H1 (cell line): ENCODE measurements at regions not wholly inside any gene's neighbourhood (a gene's known extent, or its start where the extent isn't known, plus 50 kb on each side); places are given as distances from the start of the nearest gene placed in this dataset.

Experiments used
- CTCF ChIA-PET: fragments of 300-600 bp; sonication (Branson Sonifier 250); formaldehyde crosslinking; loops from one replicate; lab custom pipeline; 2021; ENCODE audit not compliant: partially characterized antibody; lab: Charles Lee
- POLR2A ChIA-PET: fragments of 300-600 bp; sonication (Branson Sonifier 250); formaldehyde crosslinking; loops from one replicate; lab custom pipeline; 2021; ENCODE audit warnings: inconsistent platforms; ENCODE audit not compliant: partially characterized antibody; lab: Charles Lee
- DNase-seq, 2 experiments: peaks; one replicate each; pipeline versions ENCODE4 v3.0.0 to v3.0.0-alpha.2; 2010 to 2022; ENCODE audit warnings: low spot score in 2 of 2, low read depth in 1 of 2, mixed read lengths in 1 of 2
- FAIRE-seq: peaks from 2 replicates; lab custom pipeline; 2011; peaks lifted over from hg19 to GRCh38; lab: Jason Lieb, UNC
- H2AFZ ChIP-seq: 2 replicates; pipeline ENCODE4 v1.8.1; 2012; ENCODE audit warnings: low read length, inconsistent platforms
- H2AK5ac ChIP-seq: 2 replicates; pipeline ENCODE4 v1.6.1; 2013; ENCODE audit warnings: low read depth, low read length
- H2BK120ac ChIP-seq: replicated peaks from 2 replicates; pipeline ENCODE3; 2013; ENCODE audit warnings: low read depth, low read length, inconsistent platforms
- H2BK12ac ChIP-seq: 2 replicates; pipeline ENCODE4 v1.6.1; 2013; ENCODE audit warnings: low read depth, low read length
- H2BK15ac ChIP-seq: 2 replicates; pipeline ENCODE4 v1.6.1; 2013; ENCODE audit warnings: low read length
- H2BK20ac ChIP-seq: 2 replicates; pipeline ENCODE4 v1.6.1; 2013; ENCODE audit warnings: low read length
- H2BK5ac ChIP-seq: 2 replicates; pipeline ENCODE4 v1.6.1; 2013; ENCODE audit warnings: low read depth, low read length
- H3K14ac ChIP-seq: 2 replicates; pipeline ENCODE4 v1.6.1; 2013; ENCODE audit warnings: inconsistent platforms; ENCODE audit not compliant: insufficient read length
- H3K18ac ChIP-seq: 2 replicates; pipeline ENCODE4 v1.6.1; 2013; ENCODE audit warnings: low read length; ENCODE audit errors: extremely low read depth
- H3K23ac ChIP-seq: 2 replicates; pipeline ENCODE4 v1.6.1; 2013; ENCODE audit warnings: inconsistent platforms; ENCODE audit not compliant: insufficient read length
- H3K23me2 ChIP-seq: 2 replicates; pipeline ENCODE4 v1.6.1; 2013; ENCODE audit warnings: low read depth, low read length
- H3K27ac ChIP-seq: 2 replicates; pipeline ENCODE4 v1.6.1; 2011; ENCODE audit warnings: low read depth, low read length, inconsistent platforms
- H3K27me3 ChIP-seq, 4 experiments: replicated peaks in 1 of 4; 1 replicate in 1 of 4; 2 replicates in 3 of 4; pipeline versions ENCODE4 v1.6.1 to v1.8.1; 2011 to 2013; ENCODE audit warnings: low read length in 3 of 4, mild to moderate bottlenecking in 3 of 4, inconsistent platforms in 2 of 4, mixed read lengths in 2 of 4, moderate library complexity in 1 of 4; ENCODE audit not compliant: control insufficient read depth in 3 of 4, insufficient read depth in 3 of 4; ENCODE audit errors: extremely low read depth in 1 of 4
- H3K36me3 ChIP-seq, 4 experiments: 2 replicates each; pipeline versions ENCODE4 v1.6.1 to v1.8.1; 2011 to 2013; ENCODE audit warnings: mild to moderate bottlenecking in 4 of 4, low read length in 3 of 4, moderate library complexity in 2 of 4, control low read depth in 1 of 4, inconsistent platforms in 1 of 4; ENCODE audit not compliant: insufficient read depth in 4 of 4, control insufficient read depth in 2 of 4
- H3K4ac ChIP-seq: replicated peaks from 2 replicates; pipeline ENCODE3; 2013; ENCODE audit warnings: low read length, low read depth, mixed read lengths, inconsistent platforms; ENCODE audit not compliant: insufficient read length
- H3K4me1 ChIP-seq, 4 experiments: replicated peaks in 1 of 4; 1 replicate in 1 of 4; 2 replicates in 3 of 4; pipeline versions ENCODE4 v1.6.1 to v1.8.1; 2011 to 2013; ENCODE audit warnings: low read length in 3 of 4, inconsistent platforms in 2 of 4, mixed read lengths in 1 of 4; ENCODE audit not compliant: insufficient read depth in 4 of 4, control insufficient read depth in 3 of 4
- H3K4me2 ChIP-seq, 2 experiments: 2 replicates each; pipeline versions ENCODE4 v1.6.1 to v1.8.1; 2011 to 2013; ENCODE audit warnings: low read depth in 2 of 2, low read length in 2 of 2, control low read depth in 1 of 2, inconsistent platforms in 1 of 2, mild to moderate bottlenecking in 1 of 2; ENCODE audit not compliant: insufficient read depth in 1 of 2
- H3K4me3 ChIP-seq, 4 experiments: fragments of 200-600, 300-600 bp in 1 of 4; sonication (generic), shearing (Covaris generic), sonication (Bioruptor Twin) in 1 of 4; 2 replicates each; pipeline versions ENCODE4 v1.5.1 to v1.8.1; 2011 to 2016; ENCODE audit warnings: low read length in 4 of 4, low read depth in 3 of 4, control low read depth in 2 of 4, inconsistent platforms in 2 of 4, mild to moderate bottlenecking in 2 of 4, mixed read lengths in 1 of 4, moderate library complexity in 1 of 4; ENCODE audit not compliant: insufficient read depth in 2 of 4; ENCODE audit errors: extremely low read depth in 1 of 4
- H3K56ac ChIP-seq: replicated peaks from 2 replicates; pipeline ENCODE3; 2013; ENCODE audit warnings: low read depth, mild to moderate bottlenecking, mixed read lengths, low read length, inconsistent platforms; ENCODE audit not compliant: insufficient read length
- H3K79me1 ChIP-seq: 2 replicates; pipeline ENCODE4 v1.6.1; 2013; ENCODE audit warnings: low read depth, low read length, control low read depth
- H3K79me2 ChIP-seq, 2 experiments: 2 replicates each; pipeline versions ENCODE4 v1.6.1 to v1.8.1; 2012 to 2013; ENCODE audit warnings: low read length in 2 of 2, mild to moderate bottlenecking in 2 of 2, inconsistent platforms in 1 of 2; ENCODE audit not compliant: insufficient read depth in 2 of 2, control insufficient read depth in 1 of 2
- H3K9ac ChIP-seq, 4 experiments: replicated peaks in 1 of 4; 1 replicate in 1 of 4; 2 replicates in 3 of 4; pipeline versions ENCODE4 v1.6.1 to v1.8.1; 2011 to 2013; ENCODE audit warnings: low read depth in 3 of 4, low read length in 3 of 4, control low read depth in 2 of 4, mild to moderate bottlenecking in 2 of 4, moderate library complexity in 2 of 4, inconsistent platforms in 1 of 4; ENCODE audit errors: extremely low read depth in 1 of 4
- H3K9me3 ChIP-seq, 2 experiments: 2 replicates each; pipeline versions ENCODE4 v1.6.1 to v1.8.1; 2012 to 2013; ENCODE audit warnings: mild to moderate bottlenecking in 2 of 2, moderate library complexity in 2 of 2, control low read depth in 1 of 2, inconsistent platforms in 1 of 2, low read depth in 1 of 2, low read length in 1 of 2, mixed read lengths in 1 of 2; ENCODE audit not compliant: insufficient read depth in 2 of 2
- H4K20me1 ChIP-seq, 2 experiments: replicated peaks in 1 of 2; 2 replicates each; pipeline versions ENCODE3 to v1.8.1; 2011 to 2013; ENCODE audit warnings: inconsistent platforms in 2 of 2, low read length in 2 of 2, mild to moderate bottlenecking in 1 of 2; ENCODE audit not compliant: insufficient read depth in 2 of 2, control insufficient read depth in 1 of 2
- H4K5ac ChIP-seq: 2 replicates; pipeline ENCODE4 v1.6.1; 2013; ENCODE audit warnings: low read length, low read depth, mixed read lengths, inconsistent platforms; ENCODE audit not compliant: insufficient read length
- H4K8ac ChIP-seq: 2 replicates; pipeline ENCODE4 v1.8.0; 2013; ENCODE audit warnings: mild to moderate bottlenecking, moderate library complexity, low read length, inconsistent platforms; ENCODE audit not compliant: insufficient read depth; ENCODE audit errors: extremely low read depth
- H4K91ac ChIP-seq: replicated peaks from 2 replicates; pipeline ENCODE3; 2013; ENCODE audit warnings: low read length, mixed read lengths, inconsistent platforms; ENCODE audit not compliant: insufficient read length
- BRCA1 ChIP-seq: IDR thresholded peaks from 2 replicates; pipeline ENCODE4 v1.6.1; 2012; ENCODE audit warnings: low read depth, low read length, improper control_type of control experiment
- CBX5 ChIP-seq: fragments of 300-800, 300-1000 bp; sonication (generic); IDR thresholded peaks from 2 replicates; pipeline ENCODE4 v1.7.1; 2016; ENCODE audit warnings: antibody characterized with exemption, low read length, low read depth
- CTBP2 ChIP-seq: IDR thresholded peaks from 2 replicates; pipeline ENCODE4 v1.7.0; 2011; ENCODE audit warnings: borderline replicate concordance, mild to moderate bottlenecking, moderate library complexity, mixed read lengths, low read length; ENCODE audit not compliant: insufficient read depth, insufficient read length
- GABPA ChIP-seq: IDR thresholded peaks from 2 replicates; pipeline ENCODE4 v1.6.1; 2011; ENCODE audit warnings: mild to moderate bottlenecking, low read length, moderate library complexity, borderline replicate concordance; ENCODE audit not compliant: insufficient read depth
- HDAC2 ChIP-seq, 2 experiments: fragments of 300-600 bp in 1 of 2; sonication (generic) in 1 of 2; IDR thresholded peaks; 2 replicates each; pipeline ENCODE4 v1.6.1; 2011 to 2012; ENCODE audit warnings: low read depth in 2 of 2, low read length in 2 of 2, mild to moderate bottlenecking in 2 of 2, moderate library complexity in 2 of 2, borderline replicate concordance in 1 of 2, inconsistent platforms in 1 of 2
- HDAC6 ChIP-seq: IDR thresholded peaks from one replicate; pipeline ENCODE4 v1.7.1; 2012; ENCODE audit warnings: low read depth, mild to moderate bottlenecking, inconsistent platforms, low read length, moderate library complexity
- JUND ChIP-seq: IDR thresholded peaks from 2 replicates; pipeline ENCODE4 v1.6.1; 2011; ENCODE audit warnings: mild to moderate bottlenecking, improper control_type of control experiment, low read length
- KDM4A ChIP-seq: IDR thresholded peaks from one replicate; pipeline ENCODE4 v1.7.1; 2012; ENCODE audit warnings: low read depth, mild to moderate bottlenecking, moderate library complexity, low read length, inconsistent platforms; ENCODE audit not compliant: severe bottlenecking
- MAFK ChIP-seq: IDR thresholded peaks from 2 replicates; pipeline ENCODE4 v1.6.1; 2012; ENCODE audit warnings: low read depth, mild to moderate bottlenecking, improper control_type of control experiment, low read length
- POU5F1 ChIP-seq: IDR thresholded peaks from 2 replicates; pipeline ENCODE4 v1.6.1; 2011; ENCODE audit warnings: low read depth, mild to moderate bottlenecking, low read length, moderate library complexity
- RNF2 ChIP-seq: fragments of 200-900, 300-1000 bp; sonication (generic); IDR thresholded peaks from 2 replicates; pipeline ENCODE4 v1.7.1; 2016; ENCODE audit warnings: borderline replicate concordance, low read depth, mild to moderate bottlenecking, antibody characterized with exemption, low read length; ENCODE audit not compliant: poor library complexity, severe bottlenecking; ENCODE audit errors: missing control alignments
- YY1 ChIP-seq: IDR thresholded peaks from 2 replicates; pipeline ENCODE4 v1.6.1; 2011; ENCODE audit warnings: low read depth, mild to moderate bottlenecking, low read length
- WGBS, 2 experiments: shearing (Covaris generic) in 1 of 2; methylation state at CpG; one replicate each; pipeline versions ENCODE4 v1.1.6 to v1.1.7; 2013 to 2015; ENCODE audit warnings: low lambda C conversion rate in 2 of 2, mixed read lengths in 2 of 2, inconsistent platforms in 1 of 2, low coverage in 1 of 2, missing lambda C conversion rate in 1 of 2; ENCODE audit not compliant: insufficient replicate concordance in 2 of 2, insufficient coverage in 1 of 2, insufficient read length in 1 of 2; ENCODE audit errors: extremely low coverage in 1 of 2, missing lambda C conversion rate in 1 of 2; 5-methylcytosine and 5-hydroxymethylcytosine counted together

GRCh38 chr10:84844461-84844860 is 516.1 kb downstream of the CCSER2 start:
- no peaks in the 10 kb centered on the region for H3K9me3 ChIP-seq
- no peak overlapping the region for H3K4me2 ChIP-seq
- H2BK12ac ChIP-seq = no peak overlapping the region
- H3K27me3 ChIP-seq = no peaks in the 10 kb centered on the region
- H4K91ac ChIP-seq = no peak overlapping the region
- H3K23me2 ChIP-seq = no peaks in the 10 kb centered on the region
- H2BK5ac ChIP-seq = no peak overlapping the region
- no peak overlapping the region for H4K8ac ChIP-seq
- no peak overlapping the region for H4K5ac ChIP-seq
- H2AFZ ChIP-seq = no peak overlapping the region
- CTCF ChIA-PET = no interaction called here
- H3K4ac ChIP-seq = no peak overlapping the region
- H3K9ac ChIP-seq = no peak overlapping the region
- WGBS, 2 experiments = 80% methylated on average over 2 of the region's 2 CpGs; no CpG with 5 or more reads in 1 of the 2 experiments
- no peak overlapping the region for H3K18ac ChIP-seq
- H2BK15ac ChIP-seq = no peak overlapping the region
- H2BK20ac ChIP-seq = no peak overlapping the region
- POLR2A ChIA-PET = no interaction called here
- peaks cover 0 to 2% (median 0%) of the 10 kb centered on the region in 4 experiments; a peak in 1 of 7 replicates for H3K4me1 ChIP-seq
- H3K79me1 ChIP-seq = no peaks in the 10 kb centered on the region
- H2AK5ac ChIP-seq = no peak overlapping the region
- FAIRE-seq = no peak
- no peaks in the 10 kb centered on the region for H3K79me2 ChIP-seq
- H3K56ac ChIP-seq = no peak overlapping the region
- no peak for TF ChIP-seq CBX5
- no peak for TF ChIP-seq GABPA
- no peak for TF ChIP-seq HDAC6
- no peak for TF ChIP-seq MAFK
- TF ChIP-seq RNF2 = no peak
- TF ChIP-seq HDAC2 (IDR thresholded peaks at IDR 0.05; ENCODE audit: borderline replicate concordance in 1 of 2, low read depth in 2 of 2, low read length in 2 of 2) = no peak
- TF ChIP-seq YY1 = no peak
- no peak for TF ChIP-seq JUND
- no peak for TF ChIP-seq CTBP2
- no peak for TF ChIP-seq POU5F1
- TF ChIP-seq KDM4A = no peak
- TF ChIP-seq BRCA1 = no peak
- H3K4me3 ChIP-seq = no peak overlapping the region
- no peak overlapping the region for H3K14ac ChIP-seq
- H3K36me3 ChIP-seq = no peaks in the 10 kb centered on the region
- DNase-seq = no peak
- no peaks in the 10 kb centered on the region for H4K20me1 ChIP-seq
- H2BK120ac ChIP-seq = no peak overlapping the region
- no peak overlapping the region for H3K27ac ChIP-seq
- H3K23ac ChIP-seq = no peak overlapping the region
